ENCODE measurements at regions not wholly inside any gene's neighbourhood (a gene's known extent, or its start where the extent isn't known, plus 50 kb on each side); places are given as distances from the start of the nearest gene placed in this dataset.
"Not testable (repeated sequence)": the region's sequence is repeated elsewhere in the genome, so short reads cannot be mapped to it uniquely, and the experiment has no call there.

DNA sequence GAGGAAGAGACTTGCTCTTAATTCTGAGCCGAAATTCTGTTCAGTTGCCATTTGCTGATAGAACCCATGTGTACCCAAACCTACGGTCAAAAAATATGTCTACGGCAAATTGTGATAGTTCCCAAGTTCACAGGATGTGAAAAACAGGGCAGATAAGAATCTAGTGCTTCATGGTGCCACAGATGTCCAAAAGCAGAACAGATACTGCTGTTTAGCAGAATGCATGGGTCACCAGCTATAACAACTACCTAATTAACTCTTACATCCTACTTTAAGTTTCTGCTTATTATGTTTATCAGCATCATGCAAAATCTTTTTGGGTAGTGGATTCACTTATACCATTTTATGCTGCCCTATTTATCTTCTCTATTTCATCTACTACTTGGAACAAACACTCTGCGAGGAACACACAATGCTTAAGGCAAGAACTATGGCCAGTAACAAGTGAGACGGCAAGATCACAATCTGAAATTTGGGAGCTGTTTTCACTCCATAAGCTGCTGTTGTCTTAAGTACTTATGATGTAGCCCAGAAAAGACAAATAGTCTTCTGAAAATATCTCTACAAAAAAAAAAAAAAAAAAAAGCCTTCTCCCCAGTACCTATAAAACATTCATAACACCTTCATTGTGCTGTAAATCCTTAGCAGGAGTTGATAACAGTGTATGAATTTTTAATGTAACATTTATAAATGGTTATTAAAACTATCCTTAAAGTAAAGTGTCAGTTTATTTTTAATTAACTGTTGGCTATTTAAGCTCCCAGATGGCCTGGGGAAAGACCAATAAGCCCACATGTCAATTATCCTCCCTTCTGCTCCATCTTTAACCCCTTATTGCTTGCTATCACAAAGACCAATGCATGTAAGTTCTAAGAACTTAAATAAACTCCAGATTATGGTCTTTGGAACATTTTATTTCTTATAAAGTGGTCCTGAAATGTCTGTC, 232.3 kb downstream of the TLR4 start:
- TF ChIP-seq, protein P1, sequence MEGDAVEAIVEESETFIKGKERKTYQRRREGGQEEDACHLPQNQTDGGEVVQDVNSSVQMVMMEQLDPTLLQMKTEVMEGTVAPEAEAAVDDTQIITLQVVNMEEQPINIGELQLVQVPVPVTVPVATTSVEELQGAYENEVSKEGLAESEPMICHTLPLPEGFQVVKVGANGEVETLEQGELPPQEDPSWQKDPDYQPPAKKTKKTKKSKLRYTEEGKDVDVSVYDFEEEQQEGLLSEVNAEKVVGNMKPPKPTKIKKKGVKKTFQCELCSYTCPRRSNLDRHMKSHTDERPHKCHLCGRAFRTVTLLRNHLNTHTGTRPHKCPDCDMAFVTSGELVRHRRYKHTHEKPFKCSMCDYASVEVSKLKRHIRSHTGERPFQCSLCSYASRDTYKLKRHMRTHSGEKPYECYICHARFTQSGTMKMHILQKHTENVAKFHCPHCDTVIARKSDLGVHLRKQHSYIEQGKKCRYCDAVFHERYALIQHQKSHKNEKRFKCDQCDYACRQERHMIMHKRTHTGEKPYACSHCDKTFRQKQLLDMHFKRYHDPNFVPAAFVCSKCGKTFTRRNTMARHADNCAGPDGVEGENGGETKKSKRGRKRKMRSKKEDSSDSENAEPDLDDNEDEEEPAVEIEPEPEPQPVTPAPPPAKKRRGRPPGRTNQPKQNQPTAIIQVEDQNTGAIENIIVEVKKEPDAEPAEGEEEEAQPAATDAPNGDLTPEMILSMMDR (IDR thresholded peaks at IDR 0.05; ENCODE audit: extremely low read depth, low read depth, low read length): no peak

GRCh38 chr9:117938086-117938485, 233.9 kb downstream of the TLR4 start:
- Histone ChIP-seq H3K4me1 (ENCODE audit: insufficient read depth, low read length) (no peaks in the 10 kb centered on the region), H4K20me1 (ENCODE audit: insufficient read depth, low read length) (no peaks in the 10 kb centered on the region), H3K27ac (ENCODE audit: low read depth, low read length) (no peak overlapping the region), H3K79me2 (ENCODE audit: insufficient read depth, low read length) (no peaks in the 10 kb centered on the region), H3K4me3 (ENCODE audit: insufficient read depth, low read length) (no peak overlapping the region), H2AFZ (ENCODE audit: low read length) (no peak overlapping the region), H3K9me3 (ENCODE audit: low read depth, low read length) (no peaks in the 10 kb centered on the region), H3K36me3 (ENCODE audit: insufficient read depth, low read length) (no peaks in the 10 kb centered on the region), H3K27me3 (ENCODE audit: insufficient read depth, low read length) (no peaks in the 10 kb centered on the region), H3K4me2 (ENCODE audit: insufficient read depth, low read length) (no peak overlapping the region)
- no peak for DNase-seq (ENCODE audit: insufficient read length, low spot score, missing footprints)
- TF ChIP-seq, protein P1 (IDR thresholded peaks at IDR 0.05; ENCODE audit: extremely low read depth, low read depth, low read length): no peak

More for the DNA sequence above, 232.3 kb downstream of the TLR4 start:
- no peak overlapping the region for H2AFZ ChIP-seq (ENCODE audit: low read length)
- H3K4me1 ChIP-seq (ENCODE audit: insufficient read depth, low read length): no peaks in the 10 kb centered on the region
- H3K4me2 ChIP-seq (ENCODE audit: insufficient read depth, low read length): no peak overlapping the region
- H3K36me3 ChIP-seq (ENCODE audit: insufficient read depth, low read length): no peaks in the 10 kb centered on the region
- H3K9me3 ChIP-seq (ENCODE audit: low read depth, low read length): no peaks in the 10 kb centered on the region
- no peaks in the 10 kb centered on the region for H4K20me1 ChIP-seq (ENCODE audit: insufficient read depth, low read length)
- no peaks in the 10 kb centered on the region for H3K27me3 ChIP-seq (ENCODE audit: insufficient read depth, low read length)
- no peak overlapping the region for H3K27ac ChIP-seq (ENCODE audit: low read depth, low read length)
- no peaks in the 10 kb centered on the region for H3K79me2 ChIP-seq (ENCODE audit: insufficient read depth, low read length)
- DNase-seq (ENCODE audit: insufficient read length, low spot score, missing footprints): no peak
- H3K4me3 ChIP-seq (ENCODE audit: insufficient read depth, low read length): no peak overlapping the region

DNA sequence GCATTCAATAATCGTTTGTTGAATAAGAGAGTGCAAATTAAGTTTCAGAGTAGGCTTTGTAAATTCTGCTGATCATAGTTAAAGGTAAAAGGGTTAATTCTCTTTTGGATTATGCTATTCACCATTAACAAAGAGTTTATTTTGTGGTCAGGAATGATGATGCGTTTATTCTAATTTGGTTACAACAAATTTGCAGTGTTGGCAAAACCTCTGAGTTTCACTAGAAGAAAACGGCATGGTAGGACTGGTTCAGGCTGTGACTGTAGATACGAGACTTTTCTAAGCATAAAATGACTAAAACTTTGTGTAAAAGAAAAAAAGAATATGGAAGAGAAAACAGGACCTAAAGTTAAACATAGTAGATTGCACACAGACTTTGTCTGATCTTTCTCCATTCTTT, 234.7 kb downstream of the TLR4 start:
- no peaks in the 10 kb centered on the region for H3K9me3 ChIP-seq (ENCODE audit: low read depth, low read length)
- H3K4me3 ChIP-seq (ENCODE audit: insufficient read depth, low read length): no peak overlapping the region
- TF ChIP-seq, protein P1 (IDR thresholded peaks at IDR 0.05; ENCODE audit: extremely low read depth, low read depth, low read length): no peak
- no peak overlapping the region for H2AFZ ChIP-seq (ENCODE audit: low read length)
- H3K79me2 ChIP-seq (ENCODE audit: insufficient read depth, low read length): no peaks in the 10 kb centered on the region
- H3K4me1 ChIP-seq (ENCODE audit: insufficient read depth, low read length): no peaks in the 10 kb centered on the region
- H4K20me1 ChIP-seq (ENCODE audit: insufficient read depth, low read length): no peaks in the 10 kb centered on the region
- H3K27me3 ChIP-seq (ENCODE audit: insufficient read depth, low read length): no peaks in the 10 kb centered on the region
- H3K4me2 ChIP-seq (ENCODE audit: insufficient read depth, low read length): no peak overlapping the region
- no peak overlapping the region for H3K27ac ChIP-seq (ENCODE audit: low read depth, low read length)
- no peak for DNase-seq (ENCODE audit: insufficient read length, low spot score, missing footprints)
- H3K36me3 ChIP-seq (ENCODE audit: insufficient read depth, low read length): no peaks in the 10 kb centered on the region

DNA sequence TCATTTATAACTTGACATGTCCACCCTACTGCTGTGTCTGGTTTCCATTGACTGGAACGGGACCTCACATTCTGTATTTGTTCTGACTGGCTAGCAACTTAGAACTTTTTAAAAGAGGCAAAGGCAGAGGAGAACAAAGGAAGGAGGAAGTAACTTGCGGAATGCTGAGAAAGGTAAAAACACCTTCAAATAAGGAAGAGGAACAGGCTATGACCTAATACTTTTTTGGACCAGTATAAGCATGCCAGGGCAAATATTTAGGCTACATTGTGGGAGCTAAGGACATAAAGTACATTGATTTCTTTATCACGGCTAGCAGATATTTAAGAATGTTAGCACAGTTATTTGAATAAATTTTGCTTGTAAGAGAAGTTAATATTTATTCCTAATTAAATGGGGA, 240.5 kb downstream of the TLR4 start:
- not testable (repeated sequence) for H3K9me3 ChIP-seq (ENCODE audit: low read depth, low read length); H2AFZ ChIP-seq (ENCODE audit: low read length); H4K20me1 ChIP-seq (ENCODE audit: insufficient read depth, low read length); DNase-seq (ENCODE audit: insufficient read length, low spot score, missing footprints); H3K27ac ChIP-seq (ENCODE audit: low read depth, low read length); H3K79me2 ChIP-seq (ENCODE audit: insufficient read depth, low read length); H3K4me1 ChIP-seq (ENCODE audit: insufficient read depth, low read length); H3K4me2 ChIP-seq (ENCODE audit: insufficient read depth, low read length); H3K27me3 ChIP-seq (ENCODE audit: insufficient read depth, low read length); H3K4me3 ChIP-seq (ENCODE audit: insufficient read depth, low read length); H3K36me3 ChIP-seq (ENCODE audit: insufficient read depth, low read length)
